ENCODE measurements at regions not wholly inside any gene's neighbourhood (a gene's known extent, or its start where the extent isn't known, plus 50 kb on each side); places are given as distances from the start of the nearest gene placed in this dataset.

DNA sequence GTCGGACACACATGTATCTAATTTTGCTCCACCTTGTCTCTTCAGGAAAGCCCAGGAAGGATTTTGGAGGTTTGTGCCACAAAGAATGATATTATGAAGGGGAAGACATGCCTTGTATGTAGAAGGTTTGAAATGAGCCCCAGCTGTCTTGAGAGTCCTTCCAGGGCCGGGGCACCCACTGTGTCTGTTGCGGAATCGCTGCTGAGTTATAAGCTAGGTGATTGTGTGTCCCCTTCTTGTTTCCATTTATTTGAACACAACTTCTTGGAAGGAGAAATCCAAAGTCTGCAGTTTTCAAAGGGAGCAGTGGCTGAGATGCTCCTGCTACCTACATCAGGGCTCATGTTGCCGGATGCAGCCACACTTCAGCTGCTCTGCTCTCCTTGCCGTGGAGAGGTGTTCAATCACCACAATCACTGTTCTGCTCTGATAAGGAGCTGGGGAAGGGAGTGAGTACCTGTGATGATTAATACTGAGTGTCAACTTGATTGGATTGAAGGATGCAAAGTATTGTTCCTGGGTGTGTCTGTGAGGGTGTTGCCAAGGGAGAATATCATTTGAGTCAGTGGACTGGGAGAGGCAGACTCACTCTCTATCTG is 828.6 kb downstream of the QKI start:
- TF ChIP-seq, protein P1, sequence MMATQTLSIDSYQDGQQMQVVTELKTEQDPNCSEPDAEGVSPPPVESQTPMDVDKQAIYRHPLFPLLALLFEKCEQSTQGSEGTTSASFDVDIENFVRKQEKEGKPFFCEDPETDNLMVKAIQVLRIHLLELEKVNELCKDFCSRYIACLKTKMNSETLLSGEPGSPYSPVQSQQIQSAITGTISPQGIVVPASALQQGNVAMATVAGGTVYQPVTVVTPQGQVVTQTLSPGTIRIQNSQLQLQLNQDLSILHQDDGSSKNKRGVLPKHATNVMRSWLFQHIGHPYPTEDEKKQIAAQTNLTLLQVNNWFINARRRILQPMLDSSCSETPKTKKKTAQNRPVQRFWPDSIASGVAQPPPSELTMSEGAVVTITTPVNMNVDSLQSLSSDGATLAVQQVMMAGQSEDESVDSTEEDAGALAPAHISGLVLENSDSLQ (IDR thresholded peaks at IDR 0.05): no peak
- TF ChIP-seq TARDBP (IDR thresholded peaks at IDR 0.05): no peak
- no peak for TF ChIP-seq FOXA1 (IDR thresholded peaks at IDR 0.05)
- TF ChIP-seq HDGF (IDR thresholded peaks at IDR 0.05; ENCODE audit: borderline replicate concordance): no peak
- no peak for TF ChIP-seq SUZ12 (IDR thresholded peaks at IDR 0.05)
- no peak for TF ChIP-seq FOXK2 (IDR thresholded peaks at IDR 0.05)
- TF ChIP-seq FOXM1 (IDR thresholded peaks at IDR 0.05; ENCODE audit: borderline replicate concordance): no peak
- no peak for TF ChIP-seq ELF4 (IDR thresholded peaks at IDR 0.05)
- TF ChIP-seq NFRKB (IDR thresholded peaks at IDR 0.05): no peak
- TF ChIP-seq SP1 (IDR thresholded peaks at IDR 0.05): no peak
- TF ChIP-seq ARNT (IDR thresholded peaks at IDR 0.05): no peak
- TF ChIP-seq L3MBTL2 (conservative IDR thresholded peaks at IDR 0.05): no peak
- no peak for TF ChIP-seq ZNF384 (IDR thresholded peaks at IDR 0.05)
- TF ChIP-seq LEF1 (IDR thresholded peaks at IDR 0.05; ENCODE audit: borderline replicate concordance): no peak
- TF ChIP-seq CTBP1 (IDR thresholded peaks at IDR 0.05; ENCODE audit: borderline replicate concordance): no peak
- POLR2A ChIA-PET: no interaction called here
- CTCF ChIA-PET: no interaction called here
- no peak for DNase-seq (ENCODE audit: extremely low spot score)

DNA sequence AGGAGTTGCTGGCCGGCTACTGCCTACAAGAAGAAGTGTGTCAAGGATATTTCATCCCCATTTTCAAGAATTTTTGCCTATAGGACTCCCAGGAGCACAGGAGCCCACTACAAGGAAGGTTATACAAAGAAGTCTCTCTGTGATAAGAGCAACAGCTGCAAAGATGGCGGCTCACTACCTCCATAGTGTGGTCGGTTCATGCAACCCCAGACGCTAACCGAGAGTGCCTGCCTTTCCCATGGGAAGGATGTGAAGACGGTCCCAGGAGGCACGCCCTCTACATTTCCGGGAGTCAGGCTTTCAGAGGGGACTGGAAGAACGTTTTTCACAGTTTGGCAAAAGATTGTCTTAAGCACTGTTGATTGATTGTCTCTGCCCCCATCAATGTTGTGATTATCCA is 816.3 kb downstream of the QKI start:
- CTCF ChIA-PET: no interaction called here
- TF ChIP-seq ARNT (IDR thresholded peaks at IDR 0.05) (no peak), BHLHE40 (IDR thresholded peaks at IDR 0.05; ENCODE audit: borderline replicate concordance) (no peak), CTBP1 (IDR thresholded peaks at IDR 0.05; ENCODE audit: borderline replicate concordance) (no peak), TARDBP (IDR thresholded peaks at IDR 0.05) (no peak), NFRKB (IDR thresholded peaks at IDR 0.05) (no peak), FOXM1 (IDR thresholded peaks at IDR 0.05; ENCODE audit: borderline replicate concordance) (no peak), ELF4 (IDR thresholded peaks at IDR 0.05) (no peak), FOXA1 (IDR thresholded peaks at IDR 0.05) (no peak), SP1 (IDR thresholded peaks at IDR 0.05) (no peak), HDGF (IDR thresholded peaks at IDR 0.05; ENCODE audit: borderline replicate concordance) (no peak), L3MBTL2 (conservative IDR thresholded peaks at IDR 0.05) (no peak)
- TF ChIP-seq, protein P1 (IDR thresholded peaks at IDR 0.05): no peak
- no peak for DNase-seq (ENCODE audit: extremely low spot score)
- POLR2A ChIA-PET: no interaction called here

DNA sequence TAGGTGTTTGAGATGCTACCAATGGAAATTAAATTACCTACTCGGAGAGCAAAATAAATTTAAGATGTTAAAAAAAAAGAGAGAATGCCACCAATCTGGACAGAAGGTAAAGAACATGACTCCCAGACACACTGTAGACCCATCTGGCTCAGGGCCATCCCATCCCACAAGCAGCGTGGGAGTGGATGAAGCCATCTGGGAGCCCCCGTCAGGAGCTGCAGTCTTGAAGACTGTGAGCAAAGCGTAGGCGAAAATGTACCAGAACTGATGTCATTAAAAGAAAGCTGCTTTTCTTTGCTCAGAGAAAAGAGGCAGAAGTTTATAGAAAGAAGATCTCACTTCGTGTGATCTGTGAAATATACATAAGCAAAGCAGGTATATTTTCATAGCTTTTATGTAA is 815.7 kb downstream of the QKI start:
- ChIA-PET POLR2A (no interaction called here), CTCF (no interaction called here)
- DNase-seq (ENCODE audit: extremely low spot score): no peak
- TF ChIP-seq ZNF384 (IDR thresholded peaks at IDR 0.05): no peak
- TF ChIP-seq TARDBP (IDR thresholded peaks at IDR 0.05): no peak
- no peak for TF ChIP-seq BHLHE40 (IDR thresholded peaks at IDR 0.05; ENCODE audit: borderline replicate concordance)
- TF ChIP-seq LEF1 (IDR thresholded peaks at IDR 0.05; ENCODE audit: borderline replicate concordance): no peak
- TF ChIP-seq ARNT (IDR thresholded peaks at IDR 0.05): no peak
- TF ChIP-seq L3MBTL2 (conservative IDR thresholded peaks at IDR 0.05): no peak
- TF ChIP-seq, protein P1 (IDR thresholded peaks at IDR 0.05): no peak
- no peak for TF ChIP-seq SUZ12 (IDR thresholded peaks at IDR 0.05)
- no peak for TF ChIP-seq ELF4 (IDR thresholded peaks at IDR 0.05)

DNA sequence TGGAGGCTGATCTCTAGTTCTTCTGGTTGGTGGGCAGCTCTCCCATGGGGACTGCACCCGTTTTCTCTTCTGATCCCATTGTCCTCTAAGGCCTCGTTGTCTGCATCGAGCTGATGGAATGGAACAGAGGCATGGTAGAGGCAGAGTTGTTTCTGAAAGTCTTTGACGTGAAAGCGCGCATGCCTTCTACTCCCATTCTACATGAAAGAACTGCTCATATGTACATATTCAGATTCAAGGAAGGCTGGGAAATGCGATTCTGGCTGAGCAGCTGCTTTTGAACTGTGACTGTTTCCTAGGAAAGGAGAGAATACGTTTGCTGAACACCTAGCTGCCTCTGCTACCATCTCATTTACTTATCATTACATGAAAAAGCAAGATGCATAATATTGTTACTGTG is 815.2 kb downstream of the QKI start:
- no peak for DNase-seq (ENCODE audit: extremely low spot score)
- ChIA-PET POLR2A (no interaction called here), CTCF (no interaction called here)
- no peak for TF ChIP-seq TARDBP (IDR thresholded peaks at IDR 0.05)
- no peak for TF ChIP-seq FOXA1 (IDR thresholded peaks at IDR 0.05)
- no peak for TF ChIP-seq NFRKB (IDR thresholded peaks at IDR 0.05)
- TF ChIP-seq SP1 (IDR thresholded peaks at IDR 0.05): no peak
- TF ChIP-seq, protein P1 (IDR thresholded peaks at IDR 0.05): no peak
- no peak for TF ChIP-seq FOXK2 (IDR thresholded peaks at IDR 0.05)
- no peak for TF ChIP-seq CTBP1 (IDR thresholded peaks at IDR 0.05; ENCODE audit: borderline replicate concordance)
- no peak for TF ChIP-seq LEF1 (IDR thresholded peaks at IDR 0.05; ENCODE audit: borderline replicate concordance)
- TF ChIP-seq L3MBTL2 (conservative IDR thresholded peaks at IDR 0.05): no peak
- no peak for TF ChIP-seq HDGF (IDR thresholded peaks at IDR 0.05; ENCODE audit: borderline replicate concordance)
- TF ChIP-seq ZNF384 (IDR thresholded peaks at IDR 0.05): no peak

DNA sequence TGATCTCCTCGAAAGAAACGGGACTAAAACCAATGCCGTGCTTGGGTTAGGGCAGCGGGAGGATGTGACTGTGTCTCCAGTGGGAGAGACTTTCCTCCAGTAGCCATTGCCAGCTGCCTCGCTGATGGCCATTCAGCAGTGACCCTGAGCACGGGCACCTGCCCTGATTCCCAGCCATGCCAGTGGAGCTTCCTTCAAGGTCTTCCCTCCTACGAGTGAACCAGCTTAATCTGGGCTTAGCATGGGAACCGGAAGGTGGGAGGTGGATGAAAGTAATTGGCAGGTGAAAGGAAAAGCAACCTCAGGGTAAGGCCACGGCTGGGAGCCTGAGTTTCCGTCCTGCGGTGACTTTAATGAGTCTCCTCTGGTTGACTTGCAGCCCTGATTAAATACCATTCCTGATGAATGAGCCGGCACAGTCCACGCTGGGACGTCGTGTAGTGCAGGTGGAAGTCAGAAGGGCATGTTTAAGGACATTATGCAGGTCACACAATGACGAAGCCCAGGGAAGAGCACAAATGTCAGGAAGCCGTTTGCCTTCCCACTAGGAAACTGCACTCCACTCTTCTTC is 813.5 kb downstream of the QKI start:
- no peak for DNase-seq (ENCODE audit: extremely low spot score)
- POLR2A ChIA-PET: no interaction called here
- TF ChIP-seq L3MBTL2 (conservative IDR thresholded peaks at IDR 0.05) (no peak), FOXM1 (IDR thresholded peaks at IDR 0.05; ENCODE audit: borderline replicate concordance) (no peak), FOXK2 (IDR thresholded peaks at IDR 0.05) (no peak), LEF1 (IDR thresholded peaks at IDR 0.05; ENCODE audit: borderline replicate concordance) (no peak), NFRKB (IDR thresholded peaks at IDR 0.05) (no peak), SP1 (IDR thresholded peaks at IDR 0.05) (no peak), CTBP1 (IDR thresholded peaks at IDR 0.05; ENCODE audit: borderline replicate concordance) (no peak), FOXA1 (IDR thresholded peaks at IDR 0.05) (no peak), ZNF384 (IDR thresholded peaks at IDR 0.05) (no peak), BHLHE40 (IDR thresholded peaks at IDR 0.05; ENCODE audit: borderline replicate concordance) (no peak), TARDBP (IDR thresholded peaks at IDR 0.05) (no peak), ARNT (IDR thresholded peaks at IDR 0.05) (no peak), HDGF (IDR thresholded peaks at IDR 0.05; ENCODE audit: borderline replicate concordance) (no peak), ELF4 (IDR thresholded peaks at IDR 0.05) (no peak), SUZ12 (IDR thresholded peaks at IDR 0.05) (no peak)
- TF ChIP-seq, protein P1 (IDR thresholded peaks at IDR 0.05): no peak
- CTCF ChIA-PET: no interaction called here

All from HEK293T (cell line).